GM18909 (cell line): ENCODE measurements at regions not wholly inside any gene's neighbourhood (a gene's known extent, or its start where the extent isn't known, plus 50 kb on each side); places are given as distances from the start of the nearest gene placed in this dataset.

ENCODE experiments used
- ATAC-seq: cut with Tn5 transposase; IDR thresholded peaks from one replicate; pipeline ENCODE4 v1.9.1; 2021; ENCODE audit warnings: mild to moderate bottlenecking; ENCODE audit not compliant: unreplicated experiment, poor library complexity

GRCh38 chr2:9107168-9108025, 99.2 kb upstream of the ASAP2 start:
- ATAC-seq: no peak

DNA sequence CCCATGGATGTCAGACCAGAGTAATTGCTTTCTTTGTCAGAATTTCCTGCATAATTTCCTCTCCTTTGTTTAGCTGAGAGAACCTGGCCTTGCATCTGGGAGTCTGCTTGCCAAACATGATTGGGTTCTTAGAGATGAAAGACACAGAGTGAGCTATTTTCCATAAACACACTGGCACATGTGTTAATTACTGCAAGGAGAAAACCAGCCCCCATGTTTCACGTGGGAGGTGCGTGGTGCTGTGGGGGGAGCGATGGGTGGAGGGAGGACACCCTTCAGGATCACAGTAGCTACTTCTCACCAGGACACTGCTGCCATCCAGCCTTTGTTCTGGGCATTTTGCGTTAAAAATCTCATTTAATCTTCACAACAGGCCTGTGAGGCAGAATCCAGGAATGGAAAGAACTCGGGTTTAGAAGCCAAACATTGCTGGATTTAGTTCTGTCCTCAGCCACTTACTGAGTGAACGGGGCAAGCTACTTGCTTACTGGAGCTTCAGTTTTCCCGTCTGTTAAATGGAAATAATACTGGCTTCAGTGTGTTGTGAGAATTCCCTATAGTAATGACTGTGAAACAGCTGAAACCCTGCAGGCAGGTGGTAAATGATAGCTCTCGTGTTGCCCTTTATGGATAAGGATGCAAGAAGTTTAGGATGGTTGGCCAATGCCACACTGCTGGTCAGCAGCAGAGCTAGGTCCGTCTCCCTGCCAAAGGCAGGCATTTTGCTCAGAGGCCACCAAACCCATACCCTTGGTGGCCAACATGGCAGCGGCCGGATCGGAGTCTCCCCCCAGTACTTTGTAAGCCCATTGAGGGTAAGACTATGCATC, 100.1 kb upstream of the ASAP2 start:
- no peak for ATAC-seq

DNA sequence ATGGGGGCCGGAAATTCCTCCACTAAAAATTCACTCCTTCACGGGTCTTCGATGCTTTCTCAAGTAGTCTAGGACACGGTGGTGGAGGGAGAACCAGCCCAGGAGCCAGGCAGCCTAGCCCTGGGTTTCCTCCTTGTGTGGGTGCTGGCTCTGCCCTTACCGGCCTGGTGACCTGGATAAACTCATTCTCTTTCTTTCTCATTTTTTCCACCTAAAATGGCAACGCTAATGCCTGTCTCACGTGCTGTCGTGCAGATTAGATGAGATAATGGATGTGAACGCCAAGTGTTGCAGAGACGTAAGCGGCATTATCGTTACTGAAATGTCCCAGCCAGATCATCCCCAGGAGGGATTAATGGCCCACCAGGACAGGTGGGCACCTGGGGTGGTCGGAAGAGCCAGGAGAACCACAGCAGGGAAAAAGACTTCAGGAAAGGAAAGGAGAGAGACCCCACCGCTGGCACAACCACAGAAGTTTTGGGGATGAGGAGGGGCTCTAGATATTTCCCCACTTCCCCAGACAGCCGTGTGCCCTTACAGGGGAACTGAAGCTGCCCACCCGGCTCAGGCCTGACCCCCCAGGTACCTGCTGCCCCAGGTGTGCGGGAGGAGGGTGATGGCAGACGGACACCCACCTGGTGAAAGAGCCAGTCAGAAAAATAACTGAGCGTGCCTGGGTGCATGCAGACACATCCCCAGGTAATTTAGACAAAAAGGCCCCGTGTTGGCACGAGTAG, 100.8 kb upstream of the ASAP2 start:
- no peak for ATAC-seq

- ATAC-seq: no peak
Measured at GRCh38 chr2:9103663-9104277, 100.3 kb upstream of the MBOAT2 start.

DNA sequence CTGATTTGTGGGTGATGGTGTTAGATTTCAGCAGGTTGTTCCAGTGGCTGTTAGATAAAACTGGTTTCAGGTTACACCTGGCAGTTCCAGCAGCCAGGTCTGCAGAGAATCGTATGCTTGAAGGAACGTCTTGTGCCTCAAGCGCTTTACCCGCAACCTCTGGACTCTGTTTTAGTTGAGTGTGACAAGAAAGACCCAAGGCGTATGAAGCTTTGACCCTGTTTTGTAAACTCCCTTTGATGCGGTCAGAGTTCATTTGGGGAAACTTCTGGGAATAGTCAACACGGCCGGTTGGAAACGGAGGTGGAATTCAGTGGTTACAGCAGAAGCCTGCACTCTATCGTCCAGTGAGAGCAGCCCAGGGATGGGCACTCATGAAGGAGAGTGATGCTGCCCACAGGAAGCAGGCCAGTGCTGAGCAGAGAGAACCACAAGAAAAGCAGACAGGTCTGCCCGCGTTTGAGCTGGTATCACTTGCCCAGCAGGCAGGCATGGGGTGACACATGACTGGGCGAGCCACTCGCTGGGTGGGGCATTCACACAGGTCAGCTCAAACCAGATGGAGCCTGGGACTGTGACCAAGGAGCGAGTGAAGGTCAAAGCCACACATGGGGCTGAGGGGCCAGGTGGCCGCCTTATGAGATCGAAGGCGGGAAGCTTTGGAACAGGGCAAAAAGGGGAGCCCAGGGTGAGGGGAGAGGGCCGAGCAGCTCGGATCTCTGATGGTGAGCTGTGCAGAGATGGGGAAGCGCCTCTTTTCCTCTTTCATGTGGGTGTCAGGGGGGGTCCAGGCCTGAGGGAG, 99.6 kb upstream of the MBOAT2 start:
- no peak for ATAC-seq

DNA sequence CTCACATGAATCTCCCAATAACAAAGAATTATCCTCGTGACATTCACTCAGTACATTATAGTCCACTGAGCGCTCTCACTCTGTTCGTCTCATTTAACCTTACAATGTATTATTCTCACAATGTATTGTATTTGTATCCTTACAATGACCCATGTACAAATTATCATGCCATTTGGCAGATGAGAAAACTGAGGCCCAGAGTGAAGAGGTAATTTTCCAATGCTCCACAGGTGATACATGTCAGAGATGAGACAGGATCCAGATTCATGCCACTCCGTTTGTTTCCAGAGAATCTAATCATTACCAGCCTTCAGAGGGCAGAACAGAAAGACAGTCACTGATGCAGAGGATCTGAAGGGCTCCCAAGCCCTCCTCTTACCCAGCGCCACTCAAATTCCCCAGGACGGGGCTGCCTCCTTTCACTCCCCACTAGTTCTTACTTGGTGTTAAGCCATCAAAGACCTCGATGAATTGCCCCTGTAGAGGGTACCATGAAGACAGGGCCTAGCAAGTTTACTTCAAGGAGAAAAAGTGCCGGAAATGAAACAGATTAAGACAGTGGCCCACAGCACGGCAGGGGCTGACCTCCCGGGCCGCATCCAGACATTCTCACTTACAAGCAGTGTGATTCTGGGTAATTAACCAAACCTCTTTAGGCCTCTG, 98.4 kb upstream of the MBOAT2 start:
- no peak for ATAC-seq

DNA sequence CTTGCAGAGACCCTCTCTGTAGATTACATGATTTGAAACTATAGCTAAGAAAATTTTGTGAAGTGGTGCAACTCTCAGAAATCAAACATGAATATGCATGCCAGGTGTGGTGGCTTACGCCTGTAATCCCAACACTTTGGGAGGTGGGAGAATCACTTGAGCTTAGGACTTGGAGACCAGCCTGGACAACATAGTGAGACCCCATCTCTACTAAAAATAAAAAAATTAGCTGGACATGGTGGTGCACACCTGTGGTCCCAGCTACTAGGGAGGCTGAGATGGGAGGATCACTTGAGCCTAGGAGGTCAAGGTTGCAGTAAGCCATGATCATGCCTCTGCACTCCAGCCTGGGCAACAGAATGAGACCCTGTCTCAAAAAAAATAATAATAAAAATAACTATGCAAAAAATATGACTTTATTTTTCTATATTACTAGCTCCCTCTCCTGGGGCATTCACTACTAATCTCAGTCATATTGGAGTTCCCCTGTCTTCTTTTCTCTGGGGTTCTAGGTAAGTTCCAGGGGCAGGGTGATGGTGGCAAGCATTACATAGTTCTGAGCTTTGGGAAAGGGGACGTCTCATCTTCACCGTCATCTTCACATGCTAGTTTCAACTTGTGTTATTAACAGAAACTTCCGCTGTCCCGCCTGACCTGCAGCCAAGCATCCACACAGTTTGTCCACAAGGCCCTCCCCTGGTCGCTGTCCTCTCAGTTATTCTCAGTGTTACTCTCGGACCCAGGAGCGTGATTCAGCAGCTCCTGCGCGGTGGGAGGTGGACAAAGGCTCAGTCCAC, 96.8 kb upstream of the MBOAT2 start:
- ATAC-seq: peak; percentile 44

DNA sequence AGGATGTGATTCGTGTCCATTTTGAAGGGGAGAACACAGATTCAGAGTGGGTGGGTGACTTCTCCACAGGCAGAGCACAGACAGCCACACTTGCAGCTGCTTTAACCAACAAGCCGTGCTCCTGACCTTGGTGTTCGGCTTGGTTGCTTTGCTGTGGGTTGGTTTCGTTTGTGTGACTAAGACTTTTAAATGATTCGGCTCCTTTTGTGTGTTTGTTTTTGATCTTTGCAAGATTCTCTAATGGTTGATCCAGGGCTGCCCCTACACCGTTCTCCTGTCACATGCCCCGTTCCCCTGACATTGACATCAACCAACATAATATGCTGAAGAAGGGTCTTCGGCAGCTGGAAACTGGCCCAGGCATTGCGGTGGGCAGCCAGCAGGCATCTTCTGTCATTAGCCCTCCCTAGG, 95.9 kb upstream of the MBOAT2 start:
- peak; percentile 68 for ATAC-seq

DNA sequence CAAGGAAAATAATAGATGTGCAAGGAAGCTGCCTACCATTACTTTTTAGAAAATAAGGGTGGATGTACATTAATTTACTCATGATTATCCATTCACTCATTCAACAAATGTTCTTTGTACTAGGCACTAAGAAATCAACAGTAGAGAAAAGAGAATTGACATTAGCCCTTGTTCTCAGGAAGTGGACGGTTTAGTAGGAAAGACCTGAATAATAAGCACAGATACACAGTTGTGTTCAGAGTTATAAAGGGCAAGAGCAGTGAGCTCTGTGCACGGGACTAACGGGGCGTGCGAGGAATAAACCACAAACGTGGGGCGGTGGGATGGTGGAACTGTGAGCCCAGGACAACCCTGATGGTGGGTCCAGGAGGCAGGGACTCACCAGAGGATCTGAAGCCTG, 94.4 kb upstream of the MBOAT2 start:
- no peak for ATAC-seq

- no peak for ATAC-seq
Measured at GRCh38 chr2:9097239-9097638, 93.8 kb upstream of the MBOAT2 start.

- ATAC-seq: no peak
Measured at GRCh38 chr2:9096761-9097160, 93.3 kb upstream of the MBOAT2 start.

GRCh38 chr2:9095690-9096089, 92.2 kb upstream of the MBOAT2 start:
- ATAC-seq: no peak

DNA sequence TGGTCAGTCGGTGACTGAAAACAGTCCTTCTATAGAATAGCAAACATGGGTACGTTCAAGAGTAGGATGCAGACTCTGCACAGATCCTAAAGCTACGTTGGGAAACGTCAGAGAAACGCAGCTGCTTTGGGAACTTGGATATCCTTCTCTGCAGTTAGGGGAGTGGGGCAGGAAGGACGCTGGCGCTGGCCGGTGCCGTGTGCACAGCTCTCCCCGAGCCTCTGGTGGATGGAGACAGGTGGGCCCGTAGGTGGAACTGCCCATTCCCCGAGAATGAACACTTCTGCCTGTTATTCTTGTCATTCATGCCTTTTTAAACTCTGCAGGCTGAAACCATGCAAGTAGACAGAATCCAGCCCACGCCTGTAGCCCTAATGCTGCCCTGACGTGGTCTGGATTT, 91.7 kb upstream of the MBOAT2 start:
- ATAC-seq: no peak

GRCh38 chr2:9094117-9094516, 90.6 kb upstream of the MBOAT2 start:
- no peak for ATAC-seq

DNA sequence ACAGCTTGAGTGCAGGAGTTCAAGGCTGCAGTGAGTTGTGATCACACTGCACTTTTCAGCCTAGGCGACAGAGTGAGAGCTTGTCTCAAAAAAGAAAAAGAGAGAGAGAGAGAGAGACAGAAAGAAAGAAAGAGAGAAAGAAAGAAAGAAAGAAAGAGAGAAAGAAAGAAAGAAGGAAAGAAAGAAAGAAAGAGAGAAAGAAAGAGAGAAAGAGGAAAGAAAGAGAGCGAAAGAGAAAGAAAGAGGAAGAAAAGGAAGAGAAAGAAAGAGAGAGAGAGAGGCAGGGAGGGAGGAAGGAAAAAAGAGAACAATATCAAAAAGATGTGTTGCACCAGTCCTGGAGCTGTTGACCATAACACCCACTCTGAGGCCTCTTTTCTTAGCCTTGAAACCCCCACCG, 89.8 kb upstream of the MBOAT2 start:
- peak; percentile 12 for ATAC-seq

DNA sequence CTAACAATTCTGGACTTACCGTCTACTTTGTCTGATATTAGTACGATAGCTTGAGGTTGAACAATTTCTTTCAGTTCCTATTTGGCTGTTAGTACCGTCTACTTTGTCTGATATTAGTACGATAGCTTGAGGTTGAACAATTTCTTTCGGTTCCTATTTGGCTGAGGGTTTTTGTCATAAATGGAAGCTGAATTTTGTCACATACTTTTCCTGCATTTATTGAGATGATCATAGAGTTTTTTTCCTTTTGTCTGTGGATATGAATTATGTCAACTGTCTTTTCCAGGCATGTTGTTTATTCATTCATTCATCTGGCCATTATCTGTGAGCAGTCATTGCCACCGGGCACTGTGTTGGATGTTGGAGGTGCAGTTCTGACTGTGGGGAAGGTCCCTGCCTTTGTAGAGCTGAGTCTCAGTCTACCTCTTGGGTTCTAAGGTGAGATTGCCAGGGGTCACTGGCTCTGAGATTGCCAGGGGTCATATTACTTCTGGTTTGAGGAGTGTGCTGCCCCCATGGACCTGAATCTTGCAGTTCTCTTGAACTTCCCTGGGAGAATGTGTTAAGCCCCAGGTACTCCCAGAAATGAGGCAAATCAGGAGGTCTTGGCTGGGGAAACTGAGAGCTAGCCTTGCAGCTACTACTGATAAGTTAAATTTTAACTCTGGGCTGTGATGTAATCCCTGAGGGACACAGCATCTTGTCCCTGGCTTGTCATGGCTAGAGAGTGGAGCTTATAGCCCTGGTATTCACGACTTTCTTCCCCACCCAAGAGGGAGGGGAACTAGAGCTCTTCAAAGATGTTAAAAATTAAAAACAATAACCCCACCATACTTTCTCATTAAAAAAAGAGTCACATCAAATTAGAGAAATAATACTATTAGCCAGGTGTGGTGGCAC, 89.1 kb upstream of the MBOAT2 start:
- peak; percentile 89 for ATAC-seq

- ATAC-seq: no peak
Measured at GRCh38 chr2:9091811-9092210, 88.3 kb upstream of the MBOAT2 start.
